ENCODE measurements at regions not wholly inside any gene's neighbourhood (a gene's known extent, or its start where the extent isn't known, plus 50 kb on each side); places are given as distances from the start of the nearest gene placed in this dataset.

GRCh38 chr2:175560521-175561169 lies 379.1 kb upstream of the ATP5MC3 start:
- H3K9me3 ChIP-seq (ENCODE audit: control insufficient read depth in 2 of 2, insufficient read depth in 1 of 2, low read depth in 1 of 2, low read length in 1 of 2), result no peaks in the 10 kb centered on the region
- no peaks in the 10 kb centered on the region for H3K4me1 ChIP-seq (ENCODE audit: control insufficient read depth in 3 of 3, insufficient read depth in 2 of 3, low read depth in 1 of 3, low read length in 2 of 3)
- no peak for DNase-seq
- no peak overlapping the region for H3K27ac ChIP-seq (ENCODE audit: low read depth in 1 of 3, low read length in 2 of 3)
- H3K36me3 ChIP-seq (ENCODE audit: control insufficient read depth in 3 of 3, insufficient read depth in 2 of 3, low read depth in 1 of 3, low read length in 3 of 3), result no peaks in the 10 kb centered on the region
- no peak for FAIRE-seq
- no peaks in the 10 kb centered on the region for H3K27me3 ChIP-seq (ENCODE audit: control insufficient read depth in 3 of 3, insufficient read depth in 3 of 3, low read length in 3 of 3)
- H3K4me3 ChIP-seq (ENCODE audit: low read depth in 1 of 3, low read length in 3 of 3), result no peak overlapping the region
- WGBS, 3 donors, result 83 to 90% (median 87%) methylated on average over 5 of the region's 5 CpGs

DNA sequence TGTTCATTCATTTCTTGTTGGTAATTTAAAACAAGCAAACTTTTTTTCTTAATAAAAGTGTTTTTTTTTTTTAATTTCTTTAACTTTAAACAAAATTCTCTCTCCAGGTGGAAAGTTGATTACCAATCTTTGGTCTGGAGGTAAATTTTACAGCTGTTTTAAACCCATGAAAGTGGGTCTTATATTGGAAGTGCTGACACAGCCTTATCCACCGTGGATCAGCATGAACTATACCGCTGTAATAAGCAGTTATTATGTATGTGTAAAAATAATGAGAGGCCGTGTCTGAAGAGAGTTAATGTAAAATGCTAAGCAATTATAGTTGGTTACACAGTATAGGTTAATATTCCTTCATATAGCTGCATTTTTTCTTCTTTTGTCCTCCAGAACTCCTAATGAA lies 378.1 kb upstream of the ATP5MC3 start:
- no peaks in the 10 kb centered on the region for H3K36me3 ChIP-seq (ENCODE audit: control insufficient read depth in 3 of 3, insufficient read depth in 2 of 3, low read depth in 1 of 3, low read length in 3 of 3)
- no peaks in the 10 kb centered on the region for H3K27me3 ChIP-seq (ENCODE audit: control insufficient read depth in 3 of 3, insufficient read depth in 3 of 3, low read length in 3 of 3)
- WGBS, 3 donors, result 86 to 92% (median 86%) methylated on average over 3 of the region's 3 CpGs
- no peaks in the 10 kb centered on the region for H3K9me3 ChIP-seq (ENCODE audit: control insufficient read depth in 2 of 2, insufficient read depth in 1 of 2, low read depth in 1 of 2, low read length in 1 of 2)
- H3K4me3 ChIP-seq (ENCODE audit: low read depth in 1 of 3, low read length in 3 of 3), result no peak overlapping the region
- H3K27ac ChIP-seq (ENCODE audit: low read depth in 1 of 3, low read length in 2 of 3), result no peak overlapping the region
- DNase-seq, result no peak
- no peaks in the 10 kb centered on the region for H3K4me1 ChIP-seq (ENCODE audit: control insufficient read depth in 3 of 3, insufficient read depth in 2 of 3, low read depth in 1 of 3, low read length in 2 of 3)
- no peak for FAIRE-seq

GRCh38 chr2:175557810-175558377 lies 376.4 kb upstream of the ATP5MC3 start:
- Histone ChIP-seq H3K27me3 (ENCODE audit: control insufficient read depth in 3 of 3, insufficient read depth in 3 of 3, low read length in 3 of 3) (peaks cover 0 to under 1% (median 0%) of the 10 kb centered on the region in 3 donors), H3K27ac (ENCODE audit: low read depth in 1 of 3, low read length in 2 of 3) (no peak overlapping the region), H3K36me3 (ENCODE audit: control insufficient read depth in 3 of 3, insufficient read depth in 2 of 3, low read depth in 1 of 3, low read length in 3 of 3) (no peaks in the 10 kb centered on the region), H3K9me3 (ENCODE audit: control insufficient read depth in 2 of 2, insufficient read depth in 1 of 2, low read depth in 1 of 2, low read length in 1 of 2) (no peaks in the 10 kb centered on the region), H3K4me3 (ENCODE audit: low read depth in 1 of 3, low read length in 3 of 3) (no peak overlapping the region), H3K4me1 (ENCODE audit: control insufficient read depth in 3 of 3, insufficient read depth in 2 of 3, low read depth in 1 of 3, low read length in 2 of 3) (no peaks in the 10 kb centered on the region)
- WGBS, 3 donors, result 73 to 79% (median 73%) methylated on average over 6 of the region's 6 CpGs
- FAIRE-seq, result no peak
- no peak for DNase-seq

DNA sequence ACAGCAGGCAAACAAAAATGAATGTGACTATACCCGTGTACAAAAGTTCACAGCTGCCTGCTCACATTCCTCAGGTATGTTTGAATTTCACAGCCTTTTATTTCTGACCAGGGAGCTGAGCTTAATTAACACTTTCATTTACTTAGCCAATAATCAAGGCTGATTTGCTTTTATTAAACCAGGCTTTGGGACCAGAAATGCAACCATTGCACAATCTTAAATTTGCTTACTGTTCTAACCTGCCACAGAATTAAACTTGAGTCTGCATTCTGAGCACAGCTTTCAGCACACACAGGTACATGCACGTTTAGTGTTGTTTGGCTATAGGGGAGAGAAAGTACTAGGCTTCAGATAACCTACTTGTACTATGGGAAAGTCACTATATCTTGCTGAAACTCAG lies 372.4 kb upstream of the ATP5MC3 start:
- H3K9me3 ChIP-seq (ENCODE audit: control insufficient read depth in 2 of 2, insufficient read depth in 1 of 2, low read depth in 1 of 2, low read length in 1 of 2), result no peaks in the 10 kb centered on the region
- no peak overlapping the region for H3K4me3 ChIP-seq (ENCODE audit: low read depth in 1 of 3, low read length in 3 of 3)
- DNase-seq (no peak), FAIRE-seq (no peak)
- H3K36me3 ChIP-seq (ENCODE audit: control insufficient read depth in 3 of 3, insufficient read depth in 2 of 3, low read depth in 1 of 3, low read length in 3 of 3), result no peaks in the 10 kb centered on the region
- H3K27me3 ChIP-seq (ENCODE audit: control insufficient read depth in 3 of 3, insufficient read depth in 3 of 3, low read length in 3 of 3), result peaks cover 0 to 1% (median 0%) of the 10 kb centered on the region in 3 donors
- no peaks in the 10 kb centered on the region for H3K4me1 ChIP-seq (ENCODE audit: control insufficient read depth in 3 of 3, insufficient read depth in 2 of 3, low read depth in 1 of 3, low read length in 2 of 3)
- WGBS, 3 donors, result 28 to 41% (median 34%) methylated on average over 2 of the region's 2 CpGs
- H3K27ac ChIP-seq (ENCODE audit: low read depth in 1 of 3, low read length in 2 of 3), result no peak overlapping the region

- Histone ChIP-seq H3K9me3 (ENCODE audit: control insufficient read depth in 2 of 2, insufficient read depth in 1 of 2, low read depth in 1 of 2, low read length in 1 of 2) (no peaks in the 10 kb centered on the region), H3K4me1 (ENCODE audit: control insufficient read depth in 3 of 3, insufficient read depth in 2 of 3, low read depth in 1 of 3, low read length in 2 of 3) (no peaks in the 10 kb centered on the region), H3K27ac (ENCODE audit: low read depth in 1 of 3, low read length in 2 of 3) (no peak overlapping the region), H3K36me3 (ENCODE audit: control insufficient read depth in 3 of 3, insufficient read depth in 2 of 3, low read depth in 1 of 3, low read length in 3 of 3) (no peaks in the 10 kb centered on the region), H3K4me3 (ENCODE audit: low read depth in 1 of 3, low read length in 3 of 3) (no peak overlapping the region), H3K27me3 (ENCODE audit: control insufficient read depth in 3 of 3, insufficient read depth in 3 of 3, low read length in 3 of 3) (peaks cover 0 to 1% (median 0%) of the 10 kb centered on the region in 3 donors)
- WGBS, 3 donors, result 26 to 32% (median 28%) methylated on average over 1 of the region's 1 CpG
- DNase-seq, result no peak
- no peak for FAIRE-seq
These were observed 371.4 kb upstream of the ATP5MC3 start for GRCh38 chr2:175552902-175553301.

DNA sequence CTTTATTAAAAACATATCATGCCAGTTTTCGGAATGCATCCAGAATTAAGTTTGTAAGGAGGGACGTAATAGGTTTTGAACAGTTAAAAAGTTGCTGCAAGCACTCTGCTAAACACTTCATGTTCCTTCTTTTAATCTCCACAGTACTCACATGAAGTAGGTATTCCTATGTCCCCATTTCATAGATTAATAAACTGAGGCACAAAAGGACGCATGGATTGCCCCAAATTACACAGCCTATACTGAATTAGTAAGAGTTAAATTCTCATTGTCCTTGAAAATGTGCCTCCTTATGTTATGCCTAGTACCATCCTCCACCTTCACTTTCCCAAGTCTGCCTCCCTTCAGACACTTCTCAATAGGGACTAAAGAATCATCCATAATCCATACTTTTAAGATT lies 358.9 kb upstream of the ATP5MC3 start:
- H3K4me3 ChIP-seq (ENCODE audit: low read depth in 1 of 3, low read length in 3 of 3), result no peak overlapping the region
- WGBS, 3 donors, result 92 to 95% (median 94%) methylated on average over 3 of the region's 3 CpGs
- no peaks in the 10 kb centered on the region for H3K27me3 ChIP-seq (ENCODE audit: control insufficient read depth in 3 of 3, insufficient read depth in 3 of 3, low read length in 3 of 3)
- H3K27ac ChIP-seq (ENCODE audit: low read depth in 1 of 3, low read length in 2 of 3), result no peak overlapping the region
- FAIRE-seq (no peak), DNase-seq (no peak)
- no peaks in the 10 kb centered on the region for H3K36me3 ChIP-seq (ENCODE audit: control insufficient read depth in 3 of 3, insufficient read depth in 2 of 3, low read depth in 1 of 3, low read length in 3 of 3)
- H3K9me3 ChIP-seq (ENCODE audit: control insufficient read depth in 2 of 2, insufficient read depth in 1 of 2, low read depth in 1 of 2, low read length in 1 of 2), result no peaks in the 10 kb centered on the region
- H3K4me1 ChIP-seq (ENCODE audit: control insufficient read depth in 3 of 3, insufficient read depth in 2 of 3, low read depth in 1 of 3, low read length in 2 of 3), result no peaks in the 10 kb centered on the region

- DNase-seq, result peak in 1 of 2 donors; percentile 18
- WGBS, 3 donors, result 16 to 65% (median 28%) methylated on average over 4 of the region's 4 CpGs
- no peaks in the 10 kb centered on the region for H3K27me3 ChIP-seq (ENCODE audit: control insufficient read depth in 3 of 3, insufficient read depth in 3 of 3, low read length in 3 of 3)
- H3K9me3 ChIP-seq (ENCODE audit: control insufficient read depth in 2 of 2, insufficient read depth in 1 of 2, low read depth in 1 of 2, low read length in 1 of 2), result no peaks in the 10 kb centered on the region
- FAIRE-seq, result no peak
- H3K4me3 ChIP-seq (ENCODE audit: low read depth in 1 of 3, low read length in 3 of 3), result no peak overlapping the region
- H3K4me1 ChIP-seq (ENCODE audit: control insufficient read depth in 3 of 3, insufficient read depth in 2 of 3, low read depth in 1 of 3, low read length in 2 of 3), result no peaks in the 10 kb centered on the region
- no peak overlapping the region for H3K27ac ChIP-seq (ENCODE audit: low read depth in 1 of 3, low read length in 2 of 3)
- no peaks in the 10 kb centered on the region for H3K36me3 ChIP-seq (ENCODE audit: control insufficient read depth in 3 of 3, insufficient read depth in 2 of 3, low read depth in 1 of 3, low read length in 3 of 3)
These were observed 357.6 kb upstream of the ATP5MC3 start for GRCh38 chr2:175539122-175539521.

GRCh38 chr2:175536059-175536458 lies 354.5 kb upstream of the ATP5MC3 start:
- Histone ChIP-seq H3K4me1 (ENCODE audit: control insufficient read depth in 3 of 3, insufficient read depth in 2 of 3, low read depth in 1 of 3, low read length in 2 of 3) (no peaks in the 10 kb centered on the region), H3K36me3 (ENCODE audit: control insufficient read depth in 3 of 3, insufficient read depth in 2 of 3, low read depth in 1 of 3, low read length in 3 of 3) (no peaks in the 10 kb centered on the region), H3K9me3 (ENCODE audit: control insufficient read depth in 2 of 2, insufficient read depth in 1 of 2, low read depth in 1 of 2, low read length in 1 of 2) (peaks cover 0 to under 1% of the 10 kb centered on the region in 2 donors), H3K27ac (ENCODE audit: low read depth in 1 of 3, low read length in 2 of 3) (no peak overlapping the region), H3K27me3 (ENCODE audit: control insufficient read depth in 3 of 3, insufficient read depth in 3 of 3, low read length in 3 of 3) (no peaks in the 10 kb centered on the region), H3K4me3 (ENCODE audit: low read depth in 1 of 3, low read length in 3 of 3) (no peak overlapping the region)
- FAIRE-seq (no peak), DNase-seq (no peak)
- 54 to 73% (median 67%) methylated on average over 1 of the region's 1 CpG for WGBS, 3 donors

GRCh38 chr2:175535631-175536030 lies 354.1 kb upstream of the ATP5MC3 start:
- Histone ChIP-seq H3K27ac (ENCODE audit: low read depth in 1 of 3, low read length in 2 of 3) (no peak overlapping the region), H3K36me3 (ENCODE audit: control insufficient read depth in 3 of 3, insufficient read depth in 2 of 3, low read depth in 1 of 3, low read length in 3 of 3) (no peaks in the 10 kb centered on the region), H3K27me3 (ENCODE audit: control insufficient read depth in 3 of 3, insufficient read depth in 3 of 3, low read length in 3 of 3) (no peaks in the 10 kb centered on the region), H3K9me3 (ENCODE audit: control insufficient read depth in 2 of 2, insufficient read depth in 1 of 2, low read depth in 1 of 2, low read length in 1 of 2) (peaks cover 0 to 3% of the 10 kb centered on the region in 2 donors), H3K4me1 (ENCODE audit: control insufficient read depth in 3 of 3, insufficient read depth in 2 of 3, low read depth in 1 of 3, low read length in 2 of 3) (no peaks in the 10 kb centered on the region), H3K4me3 (ENCODE audit: low read depth in 1 of 3, low read length in 3 of 3) (no peak overlapping the region)
- WGBS, 3 donors, result 77 to 90% (median 78%) methylated on average over 4 of the region's 4 CpGs
- FAIRE-seq (no peak), DNase-seq (no peak)

Data from small intestine (tissue), 7 donors.